ENCODE measurements at regions not wholly inside any gene's neighbourhood (a gene's known extent, or its start where the extent isn't known, plus 50 kb on each side); places are given as distances from the start of the nearest gene placed in this dataset.
A peak's percentile ranks its signal among the peaks of the same experiment; 100 is the strongest.
"Not testable (repeated sequence)": the region's sequence is repeated elsewhere in the genome, so short reads cannot be mapped to it uniquely, and the experiment has no call there.

GRCh38 chr4:133278591-133278990 is 129.5 kb downstream of the PCDH10 start:
- DNase-seq = peak in 1 of 2 experiments; percentile 8

GRCh38 chr4:133277940-133278339 is 128.8 kb downstream of the PCDH10 start:
- DNase-seq = not testable (repeated sequence)

- DNase-seq = no peak
Observed at GRCh38 chr4:133275246-133275645, 126.2 kb downstream of the PCDH10 start.

GRCh38 chr4:133273401-133273800 is 124.3 kb downstream of the PCDH10 start:
- DNase-seq = no peak

- DNase-seq = no peak
Observed at GRCh38 chr4:133270021-133270570, 121.0 kb downstream of the PCDH10 start.

GRCh38 chr4:133268205-133268604 is 119.1 kb downstream of the PCDH10 start:
- DNase-seq = no peak

GRCh38 chr4:133267506-133267905 is 118.4 kb downstream of the PCDH10 start:
- not testable (repeated sequence) for DNase-seq

GRCh38 chr4:133266966-133267365 is 117.9 kb downstream of the PCDH10 start:
- DNase-seq = not testable (repeated sequence)

GRCh38 chr4:133264251-133264650 is 115.2 kb downstream of the PCDH10 start:
- not testable (repeated sequence) for DNase-seq

GRCh38 chr4:133263104-133263503 is 114.0 kb downstream of the PCDH10 start:
- no peak for DNase-seq

GRCh38 chr4:133247861-133248260 is 98.8 kb downstream of the PCDH10 start:
- DNase-seq = no peak

- no peak for DNase-seq
Observed at GRCh38 chr4:133245226-133245625, 96.1 kb downstream of the PCDH10 start.
